Left ventricle myocardium inferior (tissue), 1 donor: ENCODE measurements at regions not wholly inside any gene's neighbourhood (a gene's known extent, or its start where the extent isn't known, plus 50 kb on each side); places are given as distances from the start of the nearest gene placed in this dataset.

Experiments used
- DNase-seq: peaks from one replicate; pipeline ENCODE4 v3.0.0-alpha.2; 2020
- H3K27ac ChIP-seq: fragments of 200-600 bp; replicated peaks from 2 replicates; pipeline ENCODE4 v1.8.0; 2021
- H3K27me3 ChIP-seq: fragments of 200-600 bp; 2 replicates; pipeline ENCODE4 v1.8.0; 2021; ENCODE audit warnings: low read depth
- H3K36me3 ChIP-seq: fragments of 200-600 bp; 2 replicates; pipeline ENCODE4 v1.8.0; 2021
- H3K4me1 ChIP-seq: fragments of 200-600 bp; 2 replicates; pipeline ENCODE4 v1.8.0; 2021
- H3K4me3 ChIP-seq: fragments of 200-600 bp; 2 replicates; pipeline ENCODE4 v1.8.0; 2021; ENCODE audit warnings: mild to moderate bottlenecking, moderate library complexity
- H3K9me3 ChIP-seq: fragments of 200-600 bp; replicated peaks from 2 replicates; pipeline ENCODE4 v1.8.0; 2021
- CTCF ChIP-seq: fragments of 200-600 bp; IDR thresholded peaks from 2 replicates; pipeline ENCODE4 v1.8.0; 2021; ENCODE audit warnings: antibody characterized with exemption, mild to moderate bottlenecking, borderline replicate concordance
- intact Hi-C: fragments of 100-400 bp; cut with micrococcal nuclease; formaldehyde crosslinking; loops from one replicate; pipeline ENCODE4 v1.11.0; 2022
- donor health status: DM: no; HTN: yes; CAD: no; lungs with severe emphysema.

- H3K4me3 ChIP-seq: no peak overlapping the region
- no peak for TF ChIP-seq CTCF
- no peak overlapping the region for H3K27ac ChIP-seq
- no peak for DNase-seq
- no peaks in the 10 kb centered on the region for H3K9me3 ChIP-seq
- H3K36me3 ChIP-seq: no peaks in the 10 kb centered on the region
- intact Hi-C loops: no loop called here
- H3K27me3 ChIP-seq: no peaks in the 10 kb centered on the region
- H3K4me1 ChIP-seq: no peaks in the 10 kb centered on the region
Observed at GRCh38 chr16:6557353-6558023, 775.2 kb upstream of the RBFOX1 start.

GRCh38 chr16:6549415-6549814, 783.2 kb upstream of the RBFOX1 start:
- H3K4me1 ChIP-seq: no peaks in the 10 kb centered on the region
- H3K36me3 ChIP-seq: no peaks in the 10 kb centered on the region
- no peak for DNase-seq
- TF ChIP-seq CTCF: no peak
- no peak overlapping the region for H3K27ac ChIP-seq
- H3K4me3 ChIP-seq: no peak overlapping the region
- H3K9me3 ChIP-seq: no peaks in the 10 kb centered on the region
- intact Hi-C loops: no loop called here
- no peaks in the 10 kb centered on the region for H3K27me3 ChIP-seq

GRCh38 chr16:6548507-6548906, 784.1 kb upstream of the RBFOX1 start:
- no peaks in the 10 kb centered on the region for H3K9me3 ChIP-seq
- no peaks in the 10 kb centered on the region for H3K36me3 ChIP-seq
- H3K4me1 ChIP-seq: no peaks in the 10 kb centered on the region
- no peaks in the 10 kb centered on the region for H3K27me3 ChIP-seq
- H3K27ac ChIP-seq: no peak overlapping the region
- H3K4me3 ChIP-seq: no peak overlapping the region
- TF ChIP-seq CTCF: no peak
- no peak for DNase-seq
- intact Hi-C loops: no loop called here

GRCh38 chr16:6547131-6547530, 785.5 kb upstream of the RBFOX1 start:
- Histone ChIP-seq H3K4me3 (no peak overlapping the region), H3K27me3 (no peaks in the 10 kb centered on the region), H3K4me1 (no peaks in the 10 kb centered on the region), H3K9me3 (no peaks in the 10 kb centered on the region), H3K36me3 (no peaks in the 10 kb centered on the region), H3K27ac (no peak overlapping the region)
- intact Hi-C loops: no loop called here
- no peak for TF ChIP-seq CTCF
- DNase-seq: no peak

- Histone ChIP-seq H3K9me3 (no peaks in the 10 kb centered on the region), H3K4me1 (no peaks in the 10 kb centered on the region), H3K27me3 (no peaks in the 10 kb centered on the region), H3K36me3 (no peaks in the 10 kb centered on the region), H3K4me3 (no peak overlapping the region), H3K27ac (no peak overlapping the region)
- intact Hi-C loops: no loop called here
- TF ChIP-seq CTCF: no peak
- DNase-seq: no peak
Observed at GRCh38 chr16:6545329-6545728, 787.3 kb upstream of the RBFOX1 start.

- Histone ChIP-seq H3K9me3 (no peaks in the 10 kb centered on the region), H3K27me3 (no peaks in the 10 kb centered on the region), H3K4me1 (no peaks in the 10 kb centered on the region), H3K4me3 (no peak overlapping the region), H3K36me3 (no peaks in the 10 kb centered on the region), H3K27ac (no peak overlapping the region)
- intact Hi-C loops: no loop called here
- DNase-seq: no peak
- no peak for TF ChIP-seq CTCF
Observed at GRCh38 chr16:6541267-6541666, 791.4 kb upstream of the RBFOX1 start.
